KMS-11 (cell line): ENCODE measurements at regions not wholly inside any gene's neighbourhood (a gene's known extent, or its start where the extent isn't known, plus 50 kb on each side); places are given as distances from the start of the nearest gene placed in this dataset.

ENCODE experiments used
- H2AFZ ChIP-seq: fragments of 200-600 bp; sonication (generic); 2 replicates; pipeline ENCODE4 v1.6.1; 2016; ENCODE audit warnings: antibody characterized with exemption, mixed run types, low read depth
- H3K27ac ChIP-seq: fragments of 200-600 bp; sonication (generic); 2 replicates; pipeline ENCODE4 v1.6.1; 2016; ENCODE audit warnings: mild to moderate bottlenecking, mixed run types
- H3K27me3 ChIP-seq: fragments of 200-600 bp; sonication (generic); 2 replicates; pipeline ENCODE4 v1.6.1; 2017; ENCODE audit warnings: mild to moderate bottlenecking, low read depth, mixed run types, moderate library complexity; ENCODE audit not compliant: insufficient read depth
- H3K36me3 ChIP-seq: fragments of 200-600 bp; sonication (generic); 2 replicates; pipeline ENCODE4 v1.6.1; 2017; ENCODE audit warnings: mild to moderate bottlenecking, mixed run types; ENCODE audit not compliant: insufficient read depth
- H3K4me1 ChIP-seq: fragments of 200-600 bp; sonication (generic); 2 replicates; pipeline ENCODE4 v1.6.1; 2016; ENCODE audit warnings: mild to moderate bottlenecking, low read depth, mixed run types; ENCODE audit not compliant: poor library complexity, severe bottlenecking
- H3K4me2 ChIP-seq: fragments of 200-600 bp; sonication (generic); 2 replicates; pipeline ENCODE4 v1.7.0; 2016; ENCODE audit warnings: mild to moderate bottlenecking, mixed run types
- H3K4me3 ChIP-seq: fragments of 200-600 bp; sonication (generic); IDR thresholded peaks from 2 replicates; pipeline ENCODE4 v1.6.1; 2017; ENCODE audit warnings: low read depth, low read length, mixed read lengths; ENCODE audit not compliant: insufficient read depth
- H3K79me2 ChIP-seq: fragments of 200-600 bp; sonication (generic); 2 replicates; pipeline ENCODE4 v1.6.1; 2016; ENCODE audit warnings: low read depth, mixed run types; ENCODE audit not compliant: insufficient read depth
- H3K9ac ChIP-seq: fragments of 200-600 bp; sonication (generic); 2 replicates; pipeline ENCODE4 v1.6.1; 2016; ENCODE audit warnings: mild to moderate bottlenecking, mixed run types
- H4K20me1 ChIP-seq: fragments of 200-600 bp; sonication (generic); 2 replicates; pipeline ENCODE4 v1.6.1; 2016; ENCODE audit warnings: mild to moderate bottlenecking, mixed run types; ENCODE audit not compliant: insufficient read depth
- TF ChIP-seq, protein P1 (sequence below): fragments of 200-600 bp; sonication (generic); conservative IDR thresholded peaks from 2 replicates; pipeline ENCODE4 v1.6.1; 2017; ENCODE audit warnings: low read depth, mild to moderate bottlenecking, antibody characterized with exemption, low read length, moderate library complexity, mixed read lengths

DNA sequence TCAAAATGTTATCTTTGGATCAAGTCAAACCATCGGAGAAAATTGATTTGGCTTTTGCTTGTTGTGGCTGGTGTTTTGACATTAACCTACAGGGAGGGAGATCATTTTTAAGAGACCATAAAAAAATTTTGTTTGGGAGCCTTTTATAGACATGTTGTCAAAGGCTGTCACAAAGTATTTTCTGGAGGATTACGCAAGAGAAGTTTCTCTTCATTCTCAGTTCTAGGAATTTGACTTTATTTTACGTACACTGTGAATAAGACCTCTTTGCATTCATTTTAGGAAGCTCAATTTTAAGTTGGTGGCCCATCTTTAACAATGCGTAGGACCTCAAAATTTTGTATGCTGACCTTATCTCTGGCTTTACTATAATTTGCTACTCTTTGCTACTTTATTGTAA lies 50.2 kb upstream of the SLC44A1 start:
- no peak overlapping the region for H3K4me3 ChIP-seq
- H3K9ac ChIP-seq: no peak overlapping the region
- peaks cover 35% of the 10 kb centered on the region for H3K4me1 ChIP-seq
- no peaks in the 10 kb centered on the region for H4K20me1 ChIP-seq
- no peaks in the 10 kb centered on the region for H3K79me2 ChIP-seq
- TF ChIP-seq, protein P1, sequence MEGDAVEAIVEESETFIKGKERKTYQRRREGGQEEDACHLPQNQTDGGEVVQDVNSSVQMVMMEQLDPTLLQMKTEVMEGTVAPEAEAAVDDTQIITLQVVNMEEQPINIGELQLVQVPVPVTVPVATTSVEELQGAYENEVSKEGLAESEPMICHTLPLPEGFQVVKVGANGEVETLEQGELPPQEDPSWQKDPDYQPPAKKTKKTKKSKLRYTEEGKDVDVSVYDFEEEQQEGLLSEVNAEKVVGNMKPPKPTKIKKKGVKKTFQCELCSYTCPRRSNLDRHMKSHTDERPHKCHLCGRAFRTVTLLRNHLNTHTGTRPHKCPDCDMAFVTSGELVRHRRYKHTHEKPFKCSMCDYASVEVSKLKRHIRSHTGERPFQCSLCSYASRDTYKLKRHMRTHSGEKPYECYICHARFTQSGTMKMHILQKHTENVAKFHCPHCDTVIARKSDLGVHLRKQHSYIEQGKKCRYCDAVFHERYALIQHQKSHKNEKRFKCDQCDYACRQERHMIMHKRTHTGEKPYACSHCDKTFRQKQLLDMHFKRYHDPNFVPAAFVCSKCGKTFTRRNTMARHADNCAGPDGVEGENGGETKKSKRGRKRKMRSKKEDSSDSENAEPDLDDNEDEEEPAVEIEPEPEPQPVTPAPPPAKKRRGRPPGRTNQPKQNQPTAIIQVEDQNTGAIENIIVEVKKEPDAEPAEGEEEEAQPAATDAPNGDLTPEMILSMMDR: no peak
- no peak overlapping the region for H3K27ac ChIP-seq
- no peaks in the 10 kb centered on the region for H3K36me3 ChIP-seq
- H3K27me3 ChIP-seq: no peaks in the 10 kb centered on the region
- H2AFZ ChIP-seq: no peak overlapping the region
- no peak overlapping the region for H3K4me2 ChIP-seq
